Activated CD8-positive, alpha-beta T cell treated with anti-CD3 and anti-CD28 coated beads for 36 hours (primary cell): ENCODE measurements at regions not wholly inside any gene's neighbourhood (a gene's known extent, or its start where the extent isn't known, plus 50 kb on each side); places are given as distances from the start of the nearest gene placed in this dataset.

ENCODE experiments used
- ATAC-seq: fragments of 200-7000 bp; cut with Tn5 transposase; one replicate; pipeline ENCODE4 v1.10.0; 2021; ENCODE audit warnings: mild to moderate bottlenecking, moderate library complexity
- CTCF ChIA-PET: fragments of 350-600 bp; sonication (Branson Sonifier 250); formaldehyde crosslinking; loops from one replicate; lab custom pipeline; 2021; ENCODE audit warnings: antibody characterized with exemption; lab: Charles Lee
- POLR2A ChIA-PET: fragments of 350-600 bp; sonication (Branson Sonifier 250); formaldehyde crosslinking; loops from one replicate; lab custom pipeline; 2021; ENCODE audit warnings: antibody characterized with exemption; lab: Charles Lee
- DNase-seq: peaks from one replicate; pipeline ENCODE4 v3.0.0-alpha.2; 2020
- H3K27ac Mint-ChIP-seq: one replicate; pipeline ENCODE4 v1.8.0; 2021; ENCODE audit warnings: mild to moderate bottlenecking, mixed read lengths
- H3K27me3 Mint-ChIP-seq: one replicate; pipeline ENCODE4 v1.8.0; 2021; ENCODE audit warnings: mixed read lengths
- H3K36me3 Mint-ChIP-seq: one replicate; pipeline ENCODE4 v1.8.0; 2021; ENCODE audit warnings: low read depth, mixed read lengths
- H3K4me1 Mint-ChIP-seq: one replicate; pipeline ENCODE4 v1.8.0; 2021; ENCODE audit warnings: low read depth, mixed read lengths
- H3K4me3 Mint-ChIP-seq: one replicate; pipeline ENCODE4 v1.8.0; 2021; ENCODE audit warnings: mild to moderate bottlenecking, moderate library complexity, mixed read lengths
- H3K9me3 Mint-ChIP-seq: one replicate; pipeline ENCODE4 v1.8.0; 2021; ENCODE audit warnings: mixed read lengths
- CTCF ChIP-seq: fragments of 200-600 bp; IDR thresholded peaks from one replicate; pipeline ENCODE4 v1.8.0; 2022; ENCODE audit warnings: antibody characterized with exemption, mild to moderate bottlenecking
- intact Hi-C: fragments of 100-400 bp; cut with micrococcal nuclease; formaldehyde crosslinking; loops from one replicate; pipeline ENCODE4 v1.10.0; 2022

- Mint-ChIP-seq H3K9me3 (no peaks in the 10 kb centered on the region), H3K36me3 (no peaks in the 10 kb centered on the region), H3K27me3 (no peaks in the 10 kb centered on the region), H3K4me1 (no peaks in the 10 kb centered on the region), H3K4me3 (no peak overlapping the region), H3K27ac (no peak overlapping the region)
- ChIA-PET CTCF (no interaction called here), POLR2A (no interaction called here)
- intact Hi-C loops: no loop called here
- ATAC-seq: no peak
- DNase-seq: no peak
- no peak for TF ChIP-seq CTCF
Measured at GRCh38 chr5:115392611-115393010, 96.2 kb upstream of the CCDC112 start.

DNA sequence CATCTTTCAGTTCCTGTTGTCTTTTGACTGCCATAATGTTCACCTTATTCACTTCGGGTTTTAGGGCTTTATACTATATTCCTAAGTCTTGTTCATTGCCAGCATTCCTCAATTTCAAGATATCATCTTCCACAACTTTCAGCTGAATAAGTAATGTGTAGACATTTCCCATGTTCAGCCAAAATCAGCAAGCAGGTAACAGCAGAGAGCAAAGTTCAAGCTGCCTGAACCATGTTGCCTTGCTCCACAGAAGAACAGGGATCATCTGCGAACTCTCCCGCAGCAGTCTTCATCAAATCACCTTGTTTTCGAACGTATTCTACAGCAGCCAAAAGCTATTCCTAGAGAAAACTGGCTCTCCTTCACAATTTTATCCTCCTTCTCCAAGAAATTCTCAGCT is 95.3 kb upstream of the CCDC112 start:
- no peak for TF ChIP-seq CTCF
- Mint-ChIP-seq H3K36me3 (no peaks in the 10 kb centered on the region), H3K4me1 (no peaks in the 10 kb centered on the region), H3K9me3 (no peaks in the 10 kb centered on the region), H3K27me3 (no peaks in the 10 kb centered on the region), H3K27ac (no peak overlapping the region), H3K4me3 (no peak overlapping the region)
- POLR2A ChIA-PET: no interaction called here
- intact Hi-C loops: no loop called here
- no peak for DNase-seq
- CTCF ChIA-PET: no interaction called here
- ATAC-seq: no peak

- ChIA-PET POLR2A (no interaction called here), CTCF (interaction anchor here (0.7 kb wide), 1 partner anchor 185 kb away, joined by 3 read pairs; no protein-coding TSS in a partner anchor)
- TF ChIP-seq CTCF: no peak
- no peaks in the 10 kb centered on the region for H3K4me1 Mint-ChIP-seq
- H3K4me3 Mint-ChIP-seq: no peak overlapping the region
- ATAC-seq (no peak), DNase-seq (peak; percentile 22)
- no peaks in the 10 kb centered on the region for H3K9me3 Mint-ChIP-seq
- H3K27me3 Mint-ChIP-seq: no peaks in the 10 kb centered on the region
- H3K27ac Mint-ChIP-seq: no peak overlapping the region
- intact Hi-C loops: no loop called here
- H3K36me3 Mint-ChIP-seq: no peaks in the 10 kb centered on the region
Measured at GRCh38 chr5:115389799-115390382, 93.4 kb upstream of the CCDC112 start.

- ChIA-PET POLR2A (no interaction called here), CTCF (interaction anchor here (1.1 kb wide), 1 partner anchor 81 kb away, joined by 3 read pairs; no protein-coding TSS in a partner anchor)
- no peaks in the 10 kb centered on the region for H3K36me3 Mint-ChIP-seq
- intact Hi-C loops: no loop called here
- no peak overlapping the region for H3K4me3 Mint-ChIP-seq
- DNase-seq: no peak
- no peak overlapping the region for H3K27ac Mint-ChIP-seq
- no peak for ATAC-seq
- no peaks in the 10 kb centered on the region for H3K27me3 Mint-ChIP-seq
- no peaks in the 10 kb centered on the region for H3K9me3 Mint-ChIP-seq
- no peaks in the 10 kb centered on the region for H3K4me1 Mint-ChIP-seq
- TF ChIP-seq CTCF: no peak
Measured at GRCh38 chr5:115389034-115389798, 92.8 kb upstream of the CCDC112 start.

- no peak overlapping the region for H3K4me3 Mint-ChIP-seq
- no peaks in the 10 kb centered on the region for H3K36me3 Mint-ChIP-seq
Measured at GRCh38 chr5:115388240-115388639, 91.8 kb upstream of the CCDC112 start.

More at GRCh38 chr5:115388240-115388639, 91.8 kb upstream of the CCDC112 start:
- POLR2A ChIA-PET: no interaction called here
- no peak for TF ChIP-seq CTCF
- no peak overlapping the region for H3K27ac Mint-ChIP-seq
- no peak for ATAC-seq
- intact Hi-C loops: no loop called here
- H3K4me1 Mint-ChIP-seq: no peaks in the 10 kb centered on the region
- CTCF ChIA-PET: interaction anchor here (1.1 to 2.2 kb wide), 2 partner anchors 14 to 80 kb away, joined by 3 to 5 read pairs; no protein-coding TSS in a partner anchor
- no peak for DNase-seq
- no peaks in the 10 kb centered on the region for H3K9me3 Mint-ChIP-seq
- H3K27me3 Mint-ChIP-seq: no peaks in the 10 kb centered on the region
